ENCODE measurements at regions not wholly inside any gene's neighbourhood (a gene's known extent, or its start where the extent isn't known, plus 50 kb on each side); places are given as distances from the start of the nearest gene placed in this dataset.

- TF ChIP-seq, protein P1, sequence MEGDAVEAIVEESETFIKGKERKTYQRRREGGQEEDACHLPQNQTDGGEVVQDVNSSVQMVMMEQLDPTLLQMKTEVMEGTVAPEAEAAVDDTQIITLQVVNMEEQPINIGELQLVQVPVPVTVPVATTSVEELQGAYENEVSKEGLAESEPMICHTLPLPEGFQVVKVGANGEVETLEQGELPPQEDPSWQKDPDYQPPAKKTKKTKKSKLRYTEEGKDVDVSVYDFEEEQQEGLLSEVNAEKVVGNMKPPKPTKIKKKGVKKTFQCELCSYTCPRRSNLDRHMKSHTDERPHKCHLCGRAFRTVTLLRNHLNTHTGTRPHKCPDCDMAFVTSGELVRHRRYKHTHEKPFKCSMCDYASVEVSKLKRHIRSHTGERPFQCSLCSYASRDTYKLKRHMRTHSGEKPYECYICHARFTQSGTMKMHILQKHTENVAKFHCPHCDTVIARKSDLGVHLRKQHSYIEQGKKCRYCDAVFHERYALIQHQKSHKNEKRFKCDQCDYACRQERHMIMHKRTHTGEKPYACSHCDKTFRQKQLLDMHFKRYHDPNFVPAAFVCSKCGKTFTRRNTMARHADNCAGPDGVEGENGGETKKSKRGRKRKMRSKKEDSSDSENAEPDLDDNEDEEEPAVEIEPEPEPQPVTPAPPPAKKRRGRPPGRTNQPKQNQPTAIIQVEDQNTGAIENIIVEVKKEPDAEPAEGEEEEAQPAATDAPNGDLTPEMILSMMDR (IDR thresholded peaks at IDR 0.05), result no peak
- no peak for TF ChIP-seq POLR2A (IDR thresholded peaks at IDR 0.05)
These were observed 304.0 kb upstream of the CBLB start for GRCh38 chr3:106172780-106173179.

All from Peyer's patch (tissue), 4 donors.